Islet of Langerhans (tissue), 1 donor: ENCODE measurements at regions not wholly inside any gene's neighbourhood (a gene's known extent, or its start where the extent isn't known, plus 50 kb on each side); places are given as distances from the start of the nearest gene placed in this dataset.
A peak's percentile ranks its signal among the peaks of the same experiment; 100 is the strongest.

ENCODE experiments used
- FAIRE-seq: peaks from one replicate; lab custom pipeline; 2011; peaks lifted over from hg19 to GRCh38; lab: Jason Lieb, UNC

- no peak for FAIRE-seq
Measured at GRCh38 chr15:48052946-48053345, 67.8 kb upstream of the SLC24A5 start.

DNA sequence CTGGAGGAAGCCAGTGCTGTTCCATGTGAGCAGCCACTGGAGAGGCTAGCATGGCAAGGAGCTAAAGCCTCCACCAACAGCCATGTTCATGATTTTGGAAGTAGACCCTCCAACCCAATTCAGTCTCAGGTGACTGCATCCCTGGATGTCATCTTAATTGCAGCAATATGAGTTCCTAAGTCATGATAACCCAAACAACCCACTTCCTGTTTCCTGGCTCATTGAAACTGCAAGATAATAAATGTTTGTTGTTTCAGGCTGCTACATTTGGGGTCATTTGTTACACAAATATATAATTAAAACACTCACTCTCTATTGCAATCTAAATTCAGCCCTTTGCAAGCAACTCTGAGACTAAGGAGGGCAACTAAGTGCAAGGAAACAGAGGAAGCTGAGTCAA, 62.4 kb upstream of the SLC24A5 start:
- no peak for FAIRE-seq

- no peak for FAIRE-seq
Measured at GRCh38 chr15:48059791-48060190, 61.0 kb upstream of the SLC24A5 start.

DNA sequence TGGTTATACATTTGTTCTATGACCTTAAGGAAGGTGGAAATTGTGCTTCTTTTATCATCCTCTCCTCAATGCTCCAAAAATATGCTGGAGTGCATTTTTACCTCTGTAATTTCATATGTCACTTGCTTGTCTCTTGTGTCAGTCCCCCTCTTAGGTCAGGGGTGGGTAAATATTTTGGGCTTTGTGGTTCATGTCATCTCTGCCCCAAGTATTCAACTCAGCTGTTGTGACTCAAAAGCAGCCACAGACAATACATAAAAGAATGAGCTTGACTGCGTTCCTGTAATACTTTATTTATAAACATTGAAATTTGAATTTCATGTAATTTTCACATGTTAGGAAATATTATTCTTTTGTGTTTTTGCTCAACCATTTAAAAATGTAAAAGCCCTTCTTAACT, 60.4 kb upstream of the SLC24A5 start:
- FAIRE-seq, result no peak

- no peak for FAIRE-seq
Measured at GRCh38 chr15:48061605-48062004, 59.2 kb upstream of the SLC24A5 start.

- FAIRE-seq, result peak; percentile 98
Measured at GRCh38 chr15:48062148-48062872, 58.5 kb upstream of the SLC24A5 start.

DNA sequence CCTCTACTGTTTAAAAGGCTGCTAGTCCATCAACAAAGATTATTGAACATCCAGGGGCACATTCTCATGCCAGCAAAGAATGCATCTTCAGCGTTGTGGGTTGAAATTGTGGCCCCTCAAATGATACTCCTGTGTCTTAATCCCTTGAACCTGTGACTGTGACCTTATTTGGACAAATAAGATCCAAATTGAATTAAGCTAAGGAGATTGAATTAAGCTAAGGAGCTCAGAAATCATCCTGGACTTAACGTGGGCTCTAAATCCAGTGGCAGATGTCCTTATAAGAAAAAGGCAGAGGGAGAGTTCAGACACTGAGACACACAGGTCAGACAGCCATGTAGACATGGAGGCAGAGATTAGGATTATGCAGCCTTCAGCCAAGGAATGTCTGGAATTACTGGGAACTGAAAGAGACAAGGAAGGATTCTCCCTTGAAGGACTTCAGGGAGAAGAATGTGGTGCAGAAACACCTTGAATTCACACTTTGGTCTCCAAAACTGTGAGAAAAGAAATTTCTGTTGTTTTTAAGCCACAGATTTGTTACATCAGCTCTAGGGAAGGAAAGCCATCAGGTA, 57.3 kb upstream of the SLC24A5 start:
- no peak for FAIRE-seq

GRCh38 chr15:48064421-48064820, 56.4 kb upstream of the SLC24A5 start:
- FAIRE-seq, result no peak

DNA sequence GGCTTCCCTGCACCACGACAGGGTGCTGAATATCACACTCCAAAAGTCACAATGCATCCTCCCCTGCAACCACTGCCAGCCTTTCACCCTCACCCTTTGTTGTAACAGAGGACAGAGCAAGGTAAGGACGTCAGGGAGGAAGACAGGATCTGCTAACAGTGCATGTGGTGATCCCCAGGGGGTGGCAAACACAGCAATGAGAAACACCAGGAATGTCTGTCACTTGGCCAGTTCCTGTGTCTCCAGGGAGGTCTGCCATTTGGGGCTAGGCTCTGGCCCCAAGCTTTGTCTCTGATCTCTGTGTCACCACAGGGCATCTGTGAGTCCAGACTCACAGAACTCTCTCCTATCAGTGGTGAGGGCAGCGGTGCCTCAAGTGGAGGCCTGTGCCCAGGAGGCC, 54.3 kb upstream of the SLC24A5 start:
- no peak for FAIRE-seq
